ENCODE measurements at regions not wholly inside any gene's neighbourhood (a gene's known extent, or its start where the extent isn't known, plus 50 kb on each side); places are given as distances from the start of the nearest gene placed in this dataset.

- TF ChIP-seq CTCF (IDR thresholded peaks at IDR 0.05; ENCODE audit: insufficient read depth, low read depth, low read length), result no peak
- DNase-seq (ENCODE audit: low read depth), result no peak
- no peak overlapping the region for H3K4me3 ChIP-seq (ENCODE audit: low read depth, low read length)
Measured at GRCh38 chr15:77723756-77724155, 91.0 kb upstream of the LINGO1 start.

GRCh38 chr15:77722759-77723460 is 90.2 kb upstream of the LINGO1 start:
- no peak overlapping the region for H3K4me3 ChIP-seq (ENCODE audit: low read depth, low read length)
- no peak for TF ChIP-seq CTCF (IDR thresholded peaks at IDR 0.05; ENCODE audit: insufficient read depth, low read depth, low read length)
- DNase-seq (ENCODE audit: low read depth), result no peak

GRCh38 chr15:77721963-77722362 is 89.3 kb upstream of the LINGO1 start:
- TF ChIP-seq CTCF (IDR thresholded peaks at IDR 0.05; ENCODE audit: insufficient read depth, low read depth, low read length), result no peak
- DNase-seq (ENCODE audit: low read depth), result no peak
- H3K4me3 ChIP-seq (ENCODE audit: low read depth, low read length), result no peak overlapping the region

- DNase-seq (ENCODE audit: low read depth), result no peak
Measured at GRCh38 chr15:77720655-77721054, 87.9 kb upstream of the LINGO1 start.

GRCh38 chr15:77720173-77720572 is 87.5 kb upstream of the LINGO1 start:
- no peak for TF ChIP-seq CTCF (IDR thresholded peaks at IDR 0.05; ENCODE audit: insufficient read depth, low read depth, low read length)
- no peak for DNase-seq (ENCODE audit: low read depth)
- no peak overlapping the region for H3K4me3 ChIP-seq (ENCODE audit: low read depth, low read length)

More at GRCh38 chr15:77720655-77721054, 87.9 kb upstream of the LINGO1 start:
- TF ChIP-seq CTCF (IDR thresholded peaks at IDR 0.05; ENCODE audit: insufficient read depth, low read depth, low read length), result no peak
- no peak overlapping the region for H3K4me3 ChIP-seq (ENCODE audit: low read depth, low read length)

- DNase-seq (ENCODE audit: low read depth), result no peak
- TF ChIP-seq CTCF (IDR thresholded peaks at IDR 0.05; ENCODE audit: insufficient read depth, low read depth, low read length), result no peak
Measured at GRCh38 chr15:77719450-77719849, 86.7 kb upstream of the LINGO1 start.

More at GRCh38 chr15:77719450-77719849, 86.7 kb upstream of the LINGO1 start:
- H3K4me3 ChIP-seq (ENCODE audit: low read depth, low read length), result no peak overlapping the region

Data from fibroblast of villous mesenchyme (primary cell).